ENCODE measurements at regions not wholly inside any gene's neighbourhood (a gene's known extent, or its start where the extent isn't known, plus 50 kb on each side); places are given as distances from the start of the nearest gene placed in this dataset.

DNA sequence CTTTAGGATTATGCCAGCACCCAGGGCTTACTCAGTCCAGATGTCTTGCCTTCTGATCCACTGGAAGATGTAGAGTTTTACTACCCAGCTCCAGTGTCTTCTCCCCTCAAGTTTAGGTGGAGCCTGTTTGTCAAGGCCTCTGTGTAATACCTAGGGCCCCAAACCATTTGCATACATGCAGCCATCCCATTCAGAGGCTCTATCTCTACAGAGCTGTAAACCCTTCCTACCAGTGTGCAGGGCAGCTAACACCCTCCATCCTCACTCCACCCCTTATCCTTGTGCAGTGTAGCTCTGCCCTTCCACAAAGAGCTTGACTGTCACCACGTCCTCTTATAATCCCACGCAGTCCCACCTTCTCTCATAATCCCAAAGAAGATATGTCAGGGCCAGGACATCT lies 54.6 kb upstream of the GPCPD1 start:
- TF ChIP-seq CTCF (conservative IDR thresholded peaks at IDR 0.05 in 1 of 2, IDR thresholded peaks at IDR 0.05 in 1 of 2; ENCODE audit: extremely low read depth in 1 of 2, insufficient read depth in 1 of 2, low read depth in 1 of 2, low read length in 2 of 2): no peak
- TF ChIP-seq EZH2 (IDR thresholded peaks at IDR 0.05; ENCODE audit: borderline replicate concordance, low read length): no peak
